ENCODE measurements at regions not wholly inside any gene's neighbourhood (a gene's known extent, or its start where the extent isn't known, plus 50 kb on each side); places are given as distances from the start of the nearest gene placed in this dataset.

DNA sequence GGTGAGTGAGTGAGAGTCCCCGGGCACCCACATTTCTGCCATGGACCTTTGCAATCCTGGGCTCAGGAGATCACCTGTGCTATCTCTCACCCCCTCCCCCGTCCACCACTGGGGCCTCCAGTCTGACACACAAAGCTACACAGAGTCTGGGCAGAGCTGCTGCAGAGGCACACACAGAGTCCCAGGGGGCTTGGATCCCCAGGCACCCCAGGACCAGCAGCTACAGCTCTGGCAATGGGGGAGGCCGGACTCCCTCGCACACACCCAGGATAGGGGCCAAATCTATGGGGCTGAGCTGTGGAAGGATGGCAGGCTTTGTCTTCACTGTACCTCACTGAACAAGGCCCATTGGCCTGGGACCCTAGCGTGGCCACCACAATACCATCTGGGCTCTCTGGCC is 328.8 kb downstream of the MAN2A1 start:
- Histone ChIP-seq H3K4me3 (ENCODE audit: low read length) (no peak overlapping the region), H3K9me3 (ENCODE audit: insufficient read depth, low read depth, low read length) (no peaks in the 10 kb centered on the region), H3K9ac (ENCODE audit: low read depth, low read length) (no peak overlapping the region), H3K4me1 (ENCODE audit: insufficient read depth, low read length) (no peaks in the 10 kb centered on the region), H3K27me3 (ENCODE audit: insufficient read depth, low read length) (no peaks in the 10 kb centered on the region), H3K27ac (ENCODE audit: low read length) (no peak overlapping the region), H3K36me3 (ENCODE audit: insufficient read depth, low read depth, low read length) (no peaks in the 10 kb centered on the region)

DNA sequence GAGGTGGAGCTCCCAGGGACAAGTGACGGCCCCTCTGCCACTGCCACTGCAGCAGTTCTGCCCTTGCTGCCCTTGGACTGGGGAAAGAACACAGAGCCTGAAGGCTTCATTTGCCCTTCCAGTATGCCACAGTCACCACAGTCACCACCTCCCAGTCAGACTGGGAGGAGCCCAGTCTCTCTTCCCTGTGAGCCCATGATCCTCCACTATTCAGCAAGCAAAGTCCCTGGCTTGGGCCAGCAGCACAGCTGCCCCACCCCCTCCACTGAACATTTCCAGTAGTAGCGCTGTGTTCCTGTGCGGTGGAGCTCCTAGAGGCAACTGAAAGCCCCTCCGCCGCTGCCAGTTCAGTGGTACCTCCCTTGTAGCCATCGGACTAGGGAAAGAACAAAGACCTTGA is 329.4 kb downstream of the MAN2A1 start:
- Histone ChIP-seq H3K27ac (ENCODE audit: low read length) (no peak overlapping the region), H3K9me3 (ENCODE audit: insufficient read depth, low read depth, low read length) (no peaks in the 10 kb centered on the region), H3K9ac (ENCODE audit: low read depth, low read length) (no peak overlapping the region), H3K4me3 (ENCODE audit: low read length) (no peak overlapping the region), H3K36me3 (ENCODE audit: insufficient read depth, low read depth, low read length) (no peaks in the 10 kb centered on the region), H3K27me3 (ENCODE audit: insufficient read depth, low read length) (no peaks in the 10 kb centered on the region), H3K4me1 (ENCODE audit: insufficient read depth, low read length) (no peaks in the 10 kb centered on the region)

DNA sequence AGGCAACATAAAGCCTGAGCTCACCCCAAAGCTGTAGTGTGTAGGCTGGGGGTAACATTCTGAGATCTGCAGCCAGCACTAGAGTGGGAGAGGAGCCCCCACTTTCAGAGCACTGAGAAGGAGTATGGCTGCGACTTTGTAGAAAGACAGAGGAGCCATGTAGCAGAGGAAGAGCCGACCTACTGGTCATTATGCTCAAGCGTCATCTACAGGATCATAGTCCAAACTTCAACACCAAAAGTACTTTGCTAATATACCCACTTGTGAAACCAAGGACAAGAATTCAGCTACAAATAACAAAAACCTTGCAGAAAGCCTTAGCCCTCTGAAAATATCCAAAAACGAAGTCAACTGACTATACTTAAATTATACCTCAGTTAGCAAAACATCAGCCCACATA is 330.1 kb downstream of the MAN2A1 start:
- H3K27me3 ChIP-seq (ENCODE audit: insufficient read depth, low read length): no peaks in the 10 kb centered on the region
- no peaks in the 10 kb centered on the region for H3K36me3 ChIP-seq (ENCODE audit: insufficient read depth, low read depth, low read length)
- no peak overlapping the region for H3K27ac ChIP-seq (ENCODE audit: low read length)
- H3K4me3 ChIP-seq (ENCODE audit: low read length): no peak overlapping the region
- no peak overlapping the region for H3K9ac ChIP-seq (ENCODE audit: low read depth, low read length)
- H3K4me1 ChIP-seq (ENCODE audit: insufficient read depth, low read length): no peaks in the 10 kb centered on the region
- H3K9me3 ChIP-seq (ENCODE audit: insufficient read depth, low read depth, low read length): no peaks in the 10 kb centered on the region

DNA sequence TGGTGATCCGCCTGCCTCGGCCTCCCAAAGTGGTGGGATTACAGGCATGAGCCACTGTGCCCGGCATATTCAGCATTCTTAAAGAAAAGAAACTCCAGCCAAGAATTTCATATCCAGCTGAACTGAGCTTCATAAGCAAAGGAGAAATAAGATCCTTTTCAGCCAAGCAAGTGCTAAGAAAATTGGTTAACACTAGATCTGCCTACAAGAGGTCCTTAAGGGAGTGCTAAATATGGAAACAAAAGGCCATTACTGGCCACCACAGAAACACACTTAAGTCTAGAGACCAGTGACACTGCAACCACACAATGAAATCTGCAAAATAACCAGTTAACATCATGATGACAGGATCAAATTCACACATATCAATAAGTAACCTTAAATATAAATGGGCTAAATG is 331.5 kb downstream of the MAN2A1 start:
- Histone ChIP-seq H3K27ac (ENCODE audit: low read length) (no peak overlapping the region), H3K36me3 (ENCODE audit: insufficient read depth, low read depth, low read length) (no peaks in the 10 kb centered on the region), H3K27me3 (ENCODE audit: insufficient read depth, low read length) (no peaks in the 10 kb centered on the region), H3K9ac (ENCODE audit: low read depth, low read length) (no peak overlapping the region), H3K4me3 (ENCODE audit: low read length) (no peak overlapping the region), H3K9me3 (ENCODE audit: insufficient read depth, low read depth, low read length) (no peaks in the 10 kb centered on the region), H3K4me1 (ENCODE audit: insufficient read depth, low read length) (no peaks in the 10 kb centered on the region)

DNA sequence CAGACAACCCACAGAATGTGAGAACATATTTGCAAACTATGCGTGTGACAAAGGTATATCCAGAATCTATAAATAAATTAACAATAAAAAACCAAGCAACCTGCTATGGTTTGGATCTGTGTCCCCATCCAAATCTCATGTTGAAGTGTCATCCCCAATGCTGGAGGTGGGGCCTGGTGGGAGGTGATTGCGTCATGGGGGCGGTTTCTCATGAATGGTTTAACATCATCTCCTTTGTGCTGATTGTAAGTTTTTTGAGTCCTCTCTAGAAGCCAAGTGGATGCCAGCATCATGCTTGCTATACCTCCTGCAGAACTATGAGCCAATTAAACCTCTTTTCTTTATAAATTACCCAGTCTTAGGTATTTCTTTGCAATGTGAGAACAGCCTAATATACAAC is 335.4 kb downstream of the MAN2A1 start:
- H3K36me3 ChIP-seq (ENCODE audit: insufficient read depth, low read depth, low read length): no peaks in the 10 kb centered on the region
- no peaks in the 10 kb centered on the region for H3K4me1 ChIP-seq (ENCODE audit: insufficient read depth, low read length)
- no peak overlapping the region for H3K9ac ChIP-seq (ENCODE audit: low read depth, low read length)
- H3K27me3 ChIP-seq (ENCODE audit: insufficient read depth, low read length): no peaks in the 10 kb centered on the region
- H3K4me3 ChIP-seq (ENCODE audit: low read length): no peak overlapping the region
- H3K27ac ChIP-seq (ENCODE audit: low read length): no peak overlapping the region
- H3K9me3 ChIP-seq (ENCODE audit: insufficient read depth, low read depth, low read length): no peaks in the 10 kb centered on the region

DNA sequence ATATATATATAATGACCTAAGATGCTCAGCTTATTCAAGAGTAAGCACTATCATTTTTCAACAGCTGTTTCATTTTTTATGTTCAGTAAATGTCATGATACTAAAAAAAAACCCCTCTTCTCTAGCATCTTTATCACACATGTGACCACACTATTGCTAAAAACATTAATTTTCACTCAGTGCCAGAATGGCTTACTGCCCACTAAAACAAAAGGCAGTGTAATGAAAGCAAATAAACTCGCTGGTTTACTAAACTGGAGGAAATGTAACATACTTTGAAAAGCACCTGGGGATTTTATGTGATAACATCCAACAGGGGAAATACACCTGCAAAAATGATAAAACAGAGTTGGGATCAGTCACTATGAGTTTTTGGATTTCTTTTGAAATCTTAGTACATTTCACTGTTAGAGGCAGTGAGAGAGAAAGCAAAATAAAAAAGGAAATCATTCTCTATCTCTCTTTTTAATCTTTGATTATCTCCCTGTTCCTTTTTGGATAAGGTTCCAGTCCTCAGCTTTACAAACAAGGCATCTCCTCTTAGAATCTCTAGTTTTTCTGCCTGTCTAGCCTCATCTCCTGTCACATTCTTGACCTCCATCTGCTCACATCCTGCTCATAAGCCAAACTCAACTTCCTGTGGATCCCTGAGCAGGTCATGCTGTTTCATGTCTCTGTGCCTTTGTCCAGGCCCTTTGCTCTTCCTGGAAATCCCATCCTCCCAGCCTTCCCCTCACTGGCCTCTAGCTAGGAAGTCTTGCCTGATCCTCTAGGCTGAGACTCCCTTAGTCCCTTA is 338.0 kb downstream of the MAN2A1 start:
- no peak overlapping the region for H3K4me3 ChIP-seq (ENCODE audit: low read length)
- peaks cover 6% of the 10 kb centered on the region; the same call in 1 of the 2 replicates for H3K4me1 ChIP-seq (ENCODE audit: insufficient read depth, low read length)

DNA sequence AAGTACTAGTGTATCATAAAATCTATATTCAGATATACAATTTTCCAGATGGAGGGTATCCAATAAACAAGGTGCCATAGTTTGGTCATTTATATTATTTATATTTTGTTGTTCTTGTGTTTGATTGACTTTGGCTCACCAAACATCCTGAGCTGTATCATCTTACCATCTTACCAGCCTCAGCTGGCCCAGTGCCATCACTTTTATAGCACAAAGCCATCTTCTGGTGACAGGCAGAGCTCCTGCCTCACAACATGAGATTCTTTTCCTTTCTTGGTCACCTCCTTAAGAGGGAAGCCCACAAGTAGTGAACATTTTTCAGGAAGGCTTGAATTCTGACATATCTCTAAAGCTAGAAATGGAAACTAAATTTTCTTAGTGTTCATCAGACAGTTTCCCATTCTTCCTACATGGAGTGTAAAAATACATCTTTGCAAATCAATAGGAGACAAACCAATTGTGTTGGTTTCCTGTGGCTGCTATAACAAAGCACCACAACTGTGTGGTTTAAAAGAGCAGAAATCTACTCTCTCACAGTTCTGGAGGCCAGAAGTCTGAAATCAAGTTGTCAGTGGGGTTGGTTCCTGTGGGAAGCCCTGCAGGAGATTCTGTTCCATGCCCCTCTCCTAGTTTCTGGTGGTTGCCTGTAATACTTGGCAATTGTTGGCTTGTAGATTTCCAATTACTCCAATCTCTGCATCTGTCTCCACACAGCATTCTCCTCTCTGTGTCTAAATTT is 341.8 kb downstream of the MAN2A1 start:
- no peak overlapping the region for H3K9ac ChIP-seq (ENCODE audit: low read depth, low read length)
- no peak overlapping the region for H3K27ac ChIP-seq (ENCODE audit: low read length)
- no peak overlapping the region for H3K4me3 ChIP-seq (ENCODE audit: low read length)
- peaks cover 6% of the 10 kb centered on the region; the same call in 1 of the 2 replicates for H3K4me1 ChIP-seq (ENCODE audit: insufficient read depth, low read length)
- no peaks in the 10 kb centered on the region for H3K27me3 ChIP-seq (ENCODE audit: insufficient read depth, low read length)
- no peaks in the 10 kb centered on the region for H3K36me3 ChIP-seq (ENCODE audit: insufficient read depth, low read depth, low read length)
- H3K9me3 ChIP-seq (ENCODE audit: insufficient read depth, low read depth, low read length): no peaks in the 10 kb centered on the region

More for the DNA sequence above, 338.0 kb downstream of the MAN2A1 start:
- H3K27ac ChIP-seq (ENCODE audit: low read length): no peak overlapping the region
- no peaks in the 10 kb centered on the region for H3K36me3 ChIP-seq (ENCODE audit: insufficient read depth, low read depth, low read length)
- H3K9ac ChIP-seq (ENCODE audit: low read depth, low read length): no peak overlapping the region
- H3K9me3 ChIP-seq (ENCODE audit: insufficient read depth, low read depth, low read length): no peaks in the 10 kb centered on the region
- H3K27me3 ChIP-seq (ENCODE audit: insufficient read depth, low read length): no peaks in the 10 kb centered on the region

DNA sequence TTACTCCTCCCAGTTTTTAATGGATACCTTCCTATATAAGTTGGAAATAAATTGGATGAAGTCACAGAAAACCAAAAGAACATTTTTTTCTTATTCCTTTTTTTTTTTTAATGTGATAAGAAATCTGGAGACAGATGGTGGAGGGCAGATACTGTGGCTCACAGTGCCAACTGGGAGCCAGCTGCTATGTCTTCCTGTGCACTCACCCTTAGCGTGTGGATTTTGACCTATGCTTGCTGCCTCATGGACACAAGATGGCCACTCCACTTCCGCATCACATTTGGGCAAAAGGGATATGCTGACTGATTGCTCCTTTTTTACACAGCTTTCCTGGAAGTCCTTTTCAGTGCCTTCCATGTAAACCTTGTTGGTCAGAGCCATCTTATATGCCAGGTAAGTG is 342.6 kb downstream of the MAN2A1 start:
- Histone ChIP-seq H3K27ac (ENCODE audit: low read length) (no peak overlapping the region), H3K9me3 (ENCODE audit: insufficient read depth, low read depth, low read length) (no peaks in the 10 kb centered on the region), H3K36me3 (ENCODE audit: insufficient read depth, low read depth, low read length) (no peaks in the 10 kb centered on the region)

DNA sequence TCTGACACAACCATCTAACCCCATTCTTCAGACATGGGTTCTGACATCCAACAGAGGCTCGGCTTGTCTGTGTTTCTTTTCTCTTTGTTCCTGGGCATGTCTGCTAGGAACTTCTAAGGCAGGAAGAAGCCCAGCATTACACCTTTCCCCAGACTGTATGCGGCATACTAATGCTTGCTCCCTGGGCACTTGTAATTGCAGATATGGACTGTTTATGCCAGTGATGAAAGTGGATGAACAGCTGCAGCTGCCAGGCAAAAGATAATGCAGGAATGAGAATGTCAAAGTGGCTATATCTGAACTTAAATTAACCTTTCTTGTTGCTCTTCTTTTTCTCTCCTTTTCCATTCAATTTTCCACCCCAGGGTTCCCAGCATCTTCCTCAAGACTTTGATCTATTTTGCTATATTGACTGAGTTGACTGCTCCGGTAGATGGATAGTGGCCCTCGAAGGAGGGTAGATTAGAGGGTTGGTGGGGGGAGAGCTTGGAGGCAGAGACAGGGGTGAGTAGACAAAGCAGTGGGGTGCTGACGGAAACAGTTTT is 344.4 kb downstream of the MAN2A1 start:
- Histone ChIP-seq H3K4me1 (ENCODE audit: insufficient read depth, low read length) (peaks cover 6% of the 10 kb centered on the region; the same call in 1 of the 2 replicates), H3K36me3 (ENCODE audit: insufficient read depth, low read depth, low read length) (no peaks in the 10 kb centered on the region), H3K27ac (ENCODE audit: low read length) (no peak overlapping the region), H3K27me3 (ENCODE audit: insufficient read depth, low read length) (no peaks in the 10 kb centered on the region), H3K9ac (ENCODE audit: low read depth, low read length) (no peak overlapping the region), H3K4me3 (ENCODE audit: low read length) (no peak overlapping the region), H3K9me3 (ENCODE audit: insufficient read depth, low read depth, low read length) (no peaks in the 10 kb centered on the region)

More for the DNA sequence above, 342.6 kb downstream of the MAN2A1 start:
- Histone ChIP-seq H3K4me1 (ENCODE audit: insufficient read depth, low read length) (peaks cover 6% of the 10 kb centered on the region; the same call in 1 of the 2 replicates), H3K4me3 (ENCODE audit: low read length) (no peak overlapping the region), H3K9ac (ENCODE audit: low read depth, low read length) (no peak overlapping the region), H3K27me3 (ENCODE audit: insufficient read depth, low read length) (no peaks in the 10 kb centered on the region)

DNA sequence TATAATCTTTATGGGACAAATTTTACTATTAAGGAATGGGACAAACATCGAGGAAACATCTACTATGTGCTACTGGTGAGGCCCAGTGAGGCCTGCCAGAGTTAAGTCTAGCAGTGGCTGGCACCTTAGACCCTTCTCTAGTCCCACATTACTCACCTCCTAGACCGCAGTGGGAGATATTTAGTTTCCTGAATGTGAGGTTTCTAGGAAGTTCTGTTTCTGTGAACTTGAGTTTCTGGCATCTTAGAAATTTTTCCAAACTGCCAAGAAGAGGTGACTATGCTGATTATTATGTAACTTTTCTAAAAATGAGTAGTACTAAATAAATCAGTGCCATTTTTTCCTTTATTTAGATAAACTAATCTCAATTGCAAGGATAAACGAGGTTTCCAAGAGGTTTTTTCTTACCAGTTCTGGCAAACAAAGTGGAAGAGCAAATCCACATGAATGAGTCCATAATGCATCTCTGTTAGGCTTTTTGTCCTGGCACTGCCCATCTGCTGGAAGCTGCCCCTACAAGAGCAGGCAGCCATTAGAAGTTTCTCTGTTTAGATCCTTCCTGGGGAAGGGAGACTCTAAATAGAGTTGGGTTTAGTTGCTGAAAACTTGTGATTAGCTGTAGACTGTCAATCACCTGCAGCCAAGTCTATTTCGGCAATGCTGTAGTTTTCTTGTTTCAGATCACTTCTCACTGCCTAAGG is 348.7 kb downstream of the MAN2A1 start:
- H3K4me1 ChIP-seq (ENCODE audit: insufficient read depth, low read length): no peaks in the 10 kb centered on the region
- H3K27ac ChIP-seq (ENCODE audit: low read length): no peak overlapping the region
- no peaks in the 10 kb centered on the region for H3K36me3 ChIP-seq (ENCODE audit: insufficient read depth, low read depth, low read length)
- peaks cover 2% of the 10 kb centered on the region; the same call in 1 of the 2 replicates for H3K9me3 ChIP-seq (ENCODE audit: insufficient read depth, low read depth, low read length)
- H3K4me3 ChIP-seq (ENCODE audit: low read length): no peak overlapping the region
- no peak overlapping the region for H3K9ac ChIP-seq (ENCODE audit: low read depth, low read length)
- H3K27me3 ChIP-seq (ENCODE audit: insufficient read depth, low read length): no peaks in the 10 kb centered on the region

DNA sequence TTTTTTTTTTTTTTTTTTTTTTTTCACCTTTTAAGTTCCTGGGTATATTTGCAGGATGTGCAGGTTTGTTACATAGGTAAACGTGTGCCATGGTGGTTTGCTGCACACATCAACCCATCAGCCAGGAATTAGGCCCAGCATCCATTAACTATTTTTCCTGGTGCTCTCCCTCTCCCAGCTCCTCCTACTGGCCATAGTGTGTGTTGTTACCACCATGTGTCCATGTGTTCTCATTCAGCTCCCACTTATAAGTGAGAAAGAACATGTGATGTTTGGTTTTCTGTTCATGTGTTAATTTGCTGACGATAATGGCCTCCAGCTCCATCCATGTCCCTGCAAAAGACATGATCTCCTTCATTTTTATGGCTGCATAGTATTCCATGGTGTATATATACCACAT is 350.5 kb downstream of the MAN2A1 start:
- H3K27me3 ChIP-seq (ENCODE audit: insufficient read depth, low read length): no peaks in the 10 kb centered on the region

More for the DNA sequence above, 350.5 kb downstream of the MAN2A1 start:
- Histone ChIP-seq H3K9ac (ENCODE audit: low read depth, low read length) (no peak overlapping the region), H3K4me3 (ENCODE audit: low read length) (no peak overlapping the region), H3K36me3 (ENCODE audit: insufficient read depth, low read depth, low read length) (no peaks in the 10 kb centered on the region), H3K27ac (ENCODE audit: low read length) (no peak overlapping the region), H3K9me3 (ENCODE audit: insufficient read depth, low read depth, low read length) (peaks cover 2% of the 10 kb centered on the region; the same call in 1 of the 2 replicates), H3K4me1 (ENCODE audit: insufficient read depth, low read length) (no peaks in the 10 kb centered on the region)

Data from iPS-20b (cell line).